Inflammatory macrophage treated with lipopolysaccharide for 4 hours (primary cell): ENCODE measurements at regions not wholly inside any gene's neighbourhood (a gene's known extent, or its start where the extent isn't known, plus 50 kb on each side); places are given as distances from the start of the nearest gene placed in this dataset.
"Not testable (repeated sequence)": the region's sequence is repeated elsewhere in the genome, so short reads cannot be mapped to it uniquely, and the experiment has no call there.

Source experiments
- DNase-seq: peaks from one replicate; pipeline ENCODE4 v3.0.0-alpha.2; 2020

GRCh38 chr2:106004851-106005250 lies 189.2 kb downstream of the UXS1 start:
- no peak for DNase-seq

GRCh38 chr2:105999211-105999989 lies 194.7 kb downstream of the UXS1 start:
- no peak for DNase-seq

GRCh38 chr2:105997711-105998110 lies 196.4 kb downstream of the UXS1 start:
- peak; percentile 5 for DNase-seq

DNA sequence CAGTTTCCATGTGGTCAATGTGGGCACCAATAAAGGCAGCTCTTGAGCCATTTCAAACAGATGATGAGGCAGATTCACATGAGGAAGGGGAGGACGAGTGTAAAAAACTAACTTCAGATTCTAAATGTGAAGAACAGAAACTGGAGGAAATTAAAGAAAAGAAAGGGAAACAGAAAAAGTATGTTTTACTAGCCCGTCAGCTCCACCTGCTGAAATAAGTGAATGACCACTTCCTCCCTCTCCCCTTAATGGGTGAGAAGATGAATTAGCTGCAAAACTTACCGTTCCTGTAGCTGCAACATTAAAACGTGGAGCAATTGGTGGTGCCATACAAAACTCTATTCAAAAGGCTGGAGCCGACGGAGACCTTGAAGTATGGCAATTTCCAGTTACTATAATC lies 203.5 kb downstream of the UXS1 start:
- no peak for DNase-seq

DNA sequence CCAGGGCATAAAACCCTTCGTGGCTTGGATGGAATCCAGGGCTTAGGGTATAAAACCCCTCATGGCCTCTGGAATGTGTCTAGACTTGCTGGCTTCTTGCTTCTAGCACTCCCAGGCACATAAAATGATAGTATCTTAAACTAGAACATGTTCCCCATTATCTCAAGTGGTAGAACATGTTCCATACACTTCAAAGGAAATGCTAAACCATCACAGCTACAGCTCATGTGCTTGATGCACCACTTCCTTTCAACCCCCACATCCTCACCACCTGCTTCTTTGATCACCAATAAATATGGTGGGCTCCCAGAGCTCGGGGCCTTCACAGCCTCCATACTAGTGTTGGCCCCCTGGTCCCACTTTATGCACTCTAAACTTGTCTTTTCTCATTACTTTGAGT lies 204.3 kb downstream of the UXS1 start:
- not testable (repeated sequence) for DNase-seq

GRCh38 chr2:105989070-105989469 lies 205.0 kb downstream of the UXS1 start:
- no peak for DNase-seq

DNA sequence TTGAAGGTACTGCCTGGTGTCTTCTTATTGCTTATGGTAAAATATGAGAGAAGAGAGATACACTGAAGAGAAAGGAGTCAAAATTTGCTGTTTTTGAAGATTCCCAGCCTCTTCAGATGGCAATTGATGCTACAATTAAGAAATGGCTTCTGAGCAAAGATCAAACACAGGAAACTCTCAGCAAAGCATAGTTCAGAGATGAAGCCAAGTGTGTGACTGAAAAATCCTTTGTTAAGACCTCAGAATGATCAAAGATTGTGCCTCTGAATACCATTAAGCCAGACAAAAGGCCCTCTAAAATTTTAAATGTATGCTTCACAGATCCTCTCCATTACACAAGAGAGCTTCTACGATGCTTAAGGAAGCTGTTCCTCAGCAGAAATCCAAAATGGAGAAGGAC lies 216.3 kb downstream of the UXS1 start:
- no peak for DNase-seq

DNA sequence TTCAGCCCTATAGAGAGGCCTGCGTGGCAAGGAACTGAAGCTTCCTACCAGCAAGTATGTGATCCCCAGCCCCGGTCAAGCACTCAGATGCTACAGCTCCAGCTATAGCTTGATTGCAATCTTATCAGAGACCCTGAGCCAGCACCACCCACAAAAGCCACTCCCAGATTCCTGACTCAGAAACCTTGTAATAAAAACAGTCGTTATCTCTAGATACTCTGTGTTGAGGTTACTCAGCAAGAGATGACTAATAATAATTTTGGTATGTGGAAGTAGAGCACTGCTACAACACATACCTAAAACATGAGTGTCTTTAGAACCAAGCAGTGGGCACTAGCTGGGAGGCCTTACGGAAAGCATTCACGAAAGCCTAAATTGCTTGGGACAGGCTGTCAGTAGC lies 216.9 kb downstream of the UXS1 start:
- DNase-seq: no peak

- no peak for DNase-seq
Observed at GRCh38 chr2:105974812-105975211, 219.3 kb downstream of the UXS1 start.

GRCh38 chr2:105972927-105973326 lies 221.2 kb downstream of the UXS1 start:
- no peak for DNase-seq

DNA sequence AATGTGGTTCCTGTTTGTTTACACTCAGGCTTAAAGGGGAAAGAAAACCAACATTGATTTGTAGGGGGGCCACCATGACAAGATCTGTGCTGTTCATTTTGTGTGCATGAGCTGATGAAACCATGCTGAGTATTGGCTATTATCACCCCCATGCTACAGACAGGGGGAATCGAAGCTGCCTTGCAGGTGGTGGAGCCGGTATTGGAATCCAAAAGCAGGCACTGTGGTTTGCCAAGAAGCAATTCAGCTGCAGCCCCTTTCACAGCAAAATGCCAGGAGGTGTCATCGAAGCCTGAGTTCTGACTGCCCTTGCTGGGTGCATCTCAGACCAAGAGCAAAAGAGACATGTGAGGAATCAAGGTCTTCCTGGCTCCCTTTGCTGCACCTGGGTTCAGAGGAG lies 221.9 kb downstream of the UXS1 start:
- DNase-seq: no peak

GRCh38 chr2:105969552-105969951 lies 224.5 kb downstream of the UXS1 start:
- DNase-seq: peak; percentile 5

GRCh38 chr2:105962221-105962620 lies 217.5 kb downstream of the NCK2 start:
- no peak for DNase-seq

DNA sequence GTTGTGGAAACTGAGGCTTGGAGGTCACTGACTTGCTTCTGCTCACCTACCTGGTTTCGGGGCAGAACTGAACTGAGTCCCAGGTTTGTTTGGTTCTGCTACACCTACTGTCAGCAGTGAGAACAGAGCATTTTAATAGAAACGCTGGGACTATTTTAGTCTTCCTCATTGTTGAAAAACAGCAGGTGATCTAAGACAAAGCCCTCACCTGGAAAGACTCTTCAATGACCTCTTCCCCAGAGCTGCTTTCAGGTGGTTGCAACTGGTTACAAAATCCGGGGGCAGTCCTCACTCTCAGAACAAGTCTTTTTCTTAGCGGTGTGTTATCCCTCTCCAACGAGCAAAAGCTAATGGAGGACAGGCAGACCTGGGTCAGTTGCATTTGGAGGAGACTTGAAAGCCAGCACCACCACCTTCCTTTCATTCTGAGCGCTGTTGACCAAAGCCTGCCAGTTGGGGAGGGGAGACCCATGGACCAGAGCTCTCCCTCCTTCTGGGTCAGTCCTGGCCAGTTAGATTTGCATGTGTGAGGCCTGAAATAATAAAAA lies 217.0 kb downstream of the NCK2 start:
- no peak for DNase-seq

- DNase-seq: no peak
Observed at GRCh38 chr2:105959357-105959756, 214.6 kb downstream of the NCK2 start.

- no peak for DNase-seq
Observed at GRCh38 chr2:105954891-105955290, 210.2 kb downstream of the NCK2 start.

DNA sequence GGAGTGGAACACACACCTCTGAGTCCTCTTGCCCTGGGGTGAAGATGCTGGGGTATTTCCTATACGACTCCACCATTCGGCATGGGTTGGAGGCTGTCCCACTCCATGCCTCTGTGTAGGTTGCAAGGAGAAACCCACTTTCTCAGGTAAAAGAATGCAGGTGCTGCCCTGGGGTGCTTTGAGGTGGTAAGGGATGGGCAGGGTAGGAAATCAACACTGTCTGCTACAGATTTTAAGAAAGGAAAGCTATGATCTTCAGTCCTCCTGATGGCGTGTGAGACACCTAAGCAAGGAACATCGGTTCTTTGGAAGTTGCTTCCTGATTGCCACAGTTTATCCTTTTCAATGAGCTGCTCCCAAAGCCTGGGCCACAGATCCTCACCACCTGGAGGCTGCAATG lies 209.2 kb downstream of the NCK2 start:
- DNase-seq: no peak

DNA sequence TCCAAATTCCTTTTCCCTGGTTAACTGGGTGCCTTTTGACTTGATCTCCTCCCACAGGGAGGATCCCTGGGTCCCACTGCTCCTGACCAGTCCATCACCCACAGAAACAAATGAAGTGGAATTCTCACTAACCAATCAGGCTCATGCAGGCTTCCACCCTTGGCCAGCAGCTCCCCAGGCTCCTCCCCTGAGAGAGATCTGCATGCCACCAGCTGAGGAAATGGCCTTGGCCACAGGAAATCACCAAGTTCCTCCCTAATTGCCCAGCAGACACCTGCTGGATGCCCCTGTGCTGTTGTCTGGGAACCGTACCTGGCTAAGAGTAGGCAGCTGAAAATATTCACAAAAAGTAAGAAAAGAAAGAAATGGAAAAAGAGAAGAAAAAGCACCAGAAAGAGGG lies 207.4 kb downstream of the NCK2 start:
- no peak for DNase-seq

DNA sequence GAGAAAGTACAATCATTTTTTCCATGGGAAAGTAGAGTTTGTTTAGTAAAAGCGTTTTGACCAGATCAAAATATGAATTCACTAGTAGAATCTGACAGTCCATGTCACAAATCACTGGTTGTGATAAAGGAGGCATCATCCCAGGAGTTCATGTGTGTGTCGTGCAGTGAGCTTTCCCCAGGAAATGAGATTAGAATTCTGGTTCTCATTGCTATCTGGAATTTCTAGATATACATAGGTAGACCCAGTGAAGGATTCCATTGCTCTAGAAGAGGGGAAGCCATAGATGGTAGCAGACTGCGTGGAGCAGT lies 206.6 kb downstream of the NCK2 start:
- no peak for DNase-seq

- no peak for DNase-seq
Observed at GRCh38 chr2:105950521-105951383, 206.0 kb downstream of the NCK2 start.

DNA sequence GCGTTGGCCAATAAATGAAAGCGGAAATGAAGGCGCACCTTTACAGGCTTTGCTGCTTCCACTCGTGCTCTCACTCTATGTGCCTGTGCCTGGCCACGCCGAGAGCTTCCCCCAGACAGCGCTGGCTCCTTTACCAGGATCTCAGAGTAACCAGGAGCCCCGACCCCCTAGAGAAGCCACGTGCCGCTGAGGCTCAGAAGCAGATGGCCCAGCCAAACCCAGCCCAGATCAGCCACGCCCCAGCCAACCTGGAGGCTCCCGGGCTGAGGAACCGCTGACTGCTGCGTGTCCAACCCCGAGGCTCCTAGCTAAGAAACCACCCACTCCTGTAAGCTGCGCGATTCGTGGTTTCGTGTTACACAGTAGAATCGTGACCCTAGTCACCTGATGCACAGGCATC lies 199.3 kb downstream of the NCK2 start:
- DNase-seq: no peak
